ENCODE measurements at regions not wholly inside any gene's neighbourhood (a gene's known extent, or its start where the extent isn't known, plus 50 kb on each side); places are given as distances from the start of the nearest gene placed in this dataset.

GRCh38 chr2:172153156-172153555 lies 50.5 kb upstream of the DLX2 start:
- no peak overlapping the region for H3K4me3 ChIP-seq (ENCODE audit: low read length)
- H3K36me3 ChIP-seq (ENCODE audit: control insufficient read depth, insufficient read depth, low read length), result no peaks in the 10 kb centered on the region
- no peak overlapping the region for H3K9ac ChIP-seq (ENCODE audit: low read length)
- H3K27me3 ChIP-seq (ENCODE audit: control insufficient read depth, insufficient read depth, low read length), result peaks cover 10% of the 10 kb centered on the region
- no peaks in the 10 kb centered on the region for H3K9me3 ChIP-seq (ENCODE audit: control insufficient read depth, low read length)
- no peaks in the 10 kb centered on the region for H3K4me1 ChIP-seq (ENCODE audit: control insufficient read depth, insufficient read depth, low read length)

GRCh38 chr2:172153757-172154156 lies 51.1 kb upstream of the DLX2 start:
- peaks cover 10% of the 10 kb centered on the region for H3K27me3 ChIP-seq (ENCODE audit: control insufficient read depth, insufficient read depth, low read length)
- H3K4me1 ChIP-seq (ENCODE audit: control insufficient read depth, insufficient read depth, low read length), result no peaks in the 10 kb centered on the region
- no peaks in the 10 kb centered on the region for H3K9me3 ChIP-seq (ENCODE audit: control insufficient read depth, low read length)
- H3K4me3 ChIP-seq (ENCODE audit: low read length), result no peak overlapping the region
- no peaks in the 10 kb centered on the region for H3K36me3 ChIP-seq (ENCODE audit: control insufficient read depth, insufficient read depth, low read length)
- no peak overlapping the region for H3K9ac ChIP-seq (ENCODE audit: low read length)

GRCh38 chr2:172155752-172156151 lies 53.1 kb upstream of the DLX2 start:
- Histone ChIP-seq H3K4me3 (ENCODE audit: low read length) (no peak overlapping the region), H3K9ac (ENCODE audit: low read length) (no peak overlapping the region), H3K9me3 (ENCODE audit: control insufficient read depth, low read length) (no peaks in the 10 kb centered on the region), H3K27me3 (ENCODE audit: control insufficient read depth, insufficient read depth, low read length) (peaks cover 10% of the 10 kb centered on the region), H3K36me3 (ENCODE audit: control insufficient read depth, insufficient read depth, low read length) (no peaks in the 10 kb centered on the region), H3K4me1 (ENCODE audit: control insufficient read depth, insufficient read depth, low read length) (no peaks in the 10 kb centered on the region)

- H3K9ac ChIP-seq (ENCODE audit: low read length), result no peak overlapping the region
- H3K36me3 ChIP-seq (ENCODE audit: control insufficient read depth, insufficient read depth, low read length), result no peaks in the 10 kb centered on the region
- H3K9me3 ChIP-seq (ENCODE audit: control insufficient read depth, low read length), result no peaks in the 10 kb centered on the region
- H3K27me3 ChIP-seq (ENCODE audit: control insufficient read depth, insufficient read depth, low read length), result peaks cover 10% of the 10 kb centered on the region
- H3K4me1 ChIP-seq (ENCODE audit: control insufficient read depth, insufficient read depth, low read length), result no peaks in the 10 kb centered on the region
- no peak overlapping the region for H3K4me3 ChIP-seq (ENCODE audit: low read length)
Observed at GRCh38 chr2:172160839-172161238, 58.1 kb upstream of the DLX2 start.

GRCh38 chr2:172162225-172162733 lies 59.6 kb upstream of the DLX2 start:
- no peak overlapping the region for H3K9ac ChIP-seq (ENCODE audit: low read length)
- no peaks in the 10 kb centered on the region for H3K4me1 ChIP-seq (ENCODE audit: control insufficient read depth, insufficient read depth, low read length)
- no peak overlapping the region for H3K4me3 ChIP-seq (ENCODE audit: low read length)
- H3K9me3 ChIP-seq (ENCODE audit: control insufficient read depth, low read length), result no peaks in the 10 kb centered on the region
- no peaks in the 10 kb centered on the region for H3K36me3 ChIP-seq (ENCODE audit: control insufficient read depth, insufficient read depth, low read length)
- peaks cover 3% of the 10 kb centered on the region for H3K27me3 ChIP-seq (ENCODE audit: control insufficient read depth, insufficient read depth, low read length)

- H3K9ac ChIP-seq (ENCODE audit: low read length), result no peak overlapping the region
- H3K36me3 ChIP-seq (ENCODE audit: control insufficient read depth, insufficient read depth, low read length), result no peaks in the 10 kb centered on the region
- H3K27me3 ChIP-seq (ENCODE audit: control insufficient read depth, insufficient read depth, low read length), result peaks cover 3% of the 10 kb centered on the region
- H3K4me3 ChIP-seq (ENCODE audit: low read length), result no peak overlapping the region
- H3K4me1 ChIP-seq (ENCODE audit: control insufficient read depth, insufficient read depth, low read length), result no peaks in the 10 kb centered on the region
- no peaks in the 10 kb centered on the region for H3K9me3 ChIP-seq (ENCODE audit: control insufficient read depth, low read length)
Observed at GRCh38 chr2:172162739-172163336, 60.1 kb upstream of the DLX2 start.

GRCh38 chr2:172168917-172169346 lies 66.2 kb upstream of the DLX2 start:
- no peak overlapping the region for H3K4me3 ChIP-seq (ENCODE audit: low read length)
- H3K27me3 ChIP-seq (ENCODE audit: control insufficient read depth, insufficient read depth, low read length), result no peaks in the 10 kb centered on the region
- H3K9ac ChIP-seq (ENCODE audit: low read length), result no peak overlapping the region
- H3K9me3 ChIP-seq (ENCODE audit: control insufficient read depth, low read length), result no peaks in the 10 kb centered on the region
- no peaks in the 10 kb centered on the region for H3K4me1 ChIP-seq (ENCODE audit: control insufficient read depth, insufficient read depth, low read length)
- no peaks in the 10 kb centered on the region for H3K36me3 ChIP-seq (ENCODE audit: control insufficient read depth, insufficient read depth, low read length)

GRCh38 chr2:172169611-172170010 lies 66.9 kb upstream of the DLX2 start:
- Histone ChIP-seq H3K9me3 (ENCODE audit: control insufficient read depth, low read length) (no peaks in the 10 kb centered on the region), H3K9ac (ENCODE audit: low read length) (no peak overlapping the region), H3K4me3 (ENCODE audit: low read length) (no peak overlapping the region), H3K4me1 (ENCODE audit: control insufficient read depth, insufficient read depth, low read length) (no peaks in the 10 kb centered on the region), H3K36me3 (ENCODE audit: control insufficient read depth, insufficient read depth, low read length) (no peaks in the 10 kb centered on the region), H3K27me3 (ENCODE audit: control insufficient read depth, insufficient read depth, low read length) (no peaks in the 10 kb centered on the region)

GRCh38 chr2:172172513-172173173 lies 69.9 kb upstream of the DLX2 start:
- H3K27me3 ChIP-seq (ENCODE audit: control insufficient read depth, insufficient read depth, low read length), result no peaks in the 10 kb centered on the region
- H3K9ac ChIP-seq (ENCODE audit: low read length), result peak overlapping the region; percentile 83
- peak overlapping the region; percentile 45 for H3K4me3 ChIP-seq (ENCODE audit: low read length)
- no peaks in the 10 kb centered on the region for H3K4me1 ChIP-seq (ENCODE audit: control insufficient read depth, insufficient read depth, low read length)
- no peaks in the 10 kb centered on the region for H3K36me3 ChIP-seq (ENCODE audit: control insufficient read depth, insufficient read depth, low read length)
- H3K9me3 ChIP-seq (ENCODE audit: control insufficient read depth, low read length), result no peaks in the 10 kb centered on the region

- no peaks in the 10 kb centered on the region for H3K9me3 ChIP-seq (ENCODE audit: control insufficient read depth, low read length)
- H3K9ac ChIP-seq (ENCODE audit: low read length), result no peak overlapping the region
- no peaks in the 10 kb centered on the region for H3K36me3 ChIP-seq (ENCODE audit: control insufficient read depth, insufficient read depth, low read length)
- no peaks in the 10 kb centered on the region for H3K27me3 ChIP-seq (ENCODE audit: control insufficient read depth, insufficient read depth, low read length)
- H3K4me1 ChIP-seq (ENCODE audit: control insufficient read depth, insufficient read depth, low read length), result no peaks in the 10 kb centered on the region
- H3K4me3 ChIP-seq (ENCODE audit: low read length), result no peak overlapping the region
Observed at GRCh38 chr2:172173174-172173706, 70.5 kb upstream of the DLX2 start.

GRCh38 chr2:172177581-172177980 lies 74.9 kb upstream of the DLX2 start:
- H3K9ac ChIP-seq (ENCODE audit: low read length), result no peak overlapping the region
- no peaks in the 10 kb centered on the region for H3K36me3 ChIP-seq (ENCODE audit: control insufficient read depth, insufficient read depth, low read length)
- no peaks in the 10 kb centered on the region for H3K9me3 ChIP-seq (ENCODE audit: control insufficient read depth, low read length)
- no peaks in the 10 kb centered on the region for H3K4me1 ChIP-seq (ENCODE audit: control insufficient read depth, insufficient read depth, low read length)
- H3K27me3 ChIP-seq (ENCODE audit: control insufficient read depth, insufficient read depth, low read length), result no peaks in the 10 kb centered on the region
- H3K4me3 ChIP-seq (ENCODE audit: low read length), result no peak overlapping the region

GRCh38 chr2:172177996-172178395 lies 75.3 kb upstream of the DLX2 start:
- H3K27me3 ChIP-seq (ENCODE audit: control insufficient read depth, insufficient read depth, low read length), result no peaks in the 10 kb centered on the region
- no peak overlapping the region for H3K9ac ChIP-seq (ENCODE audit: low read length)
- H3K9me3 ChIP-seq (ENCODE audit: control insufficient read depth, low read length), result no peaks in the 10 kb centered on the region
- no peak overlapping the region for H3K4me3 ChIP-seq (ENCODE audit: low read length)
- no peaks in the 10 kb centered on the region for H3K4me1 ChIP-seq (ENCODE audit: control insufficient read depth, insufficient read depth, low read length)
- H3K36me3 ChIP-seq (ENCODE audit: control insufficient read depth, insufficient read depth, low read length), result no peaks in the 10 kb centered on the region
